DOHH2 (cell line): ENCODE measurements at regions not wholly inside any gene's neighbourhood (a gene's known extent, or its start where the extent isn't known, plus 50 kb on each side); places are given as distances from the start of the nearest gene placed in this dataset.

Experiments
- H3F3A ChIP-seq: fragments of 200-600 bp; sonication (generic), shearing (Covaris generic); 2 replicates; pipeline ENCODE4 v1.6.0; 2016; ENCODE audit warnings: antibody characterized with exemption, mild to moderate bottlenecking; ENCODE audit not compliant: control insufficient read depth, insufficient read depth
- H3K27ac ChIP-seq: fragments of 200-600 bp; sonication (generic); 2 replicates; pipeline ENCODE4 v1.5.1; 2014; ENCODE audit warnings: low read depth, mild to moderate bottlenecking, low read length, moderate library complexity
- H3K27me3 ChIP-seq: fragments of 200-600 bp; sonication (generic); 2 replicates; pipeline ENCODE4 v1.6.1; 2014; ENCODE audit warnings: mild to moderate bottlenecking, low read length, mixed read lengths; ENCODE audit not compliant: control insufficient read depth
- H3K36me3 ChIP-seq: fragments of 200-600 bp; sonication (generic); 2 replicates; pipeline ENCODE4 v1.6.1; 2014; ENCODE audit warnings: mild to moderate bottlenecking, low read length, moderate library complexity, mixed read lengths; ENCODE audit not compliant: control insufficient read depth
- H3K4me1 ChIP-seq: fragments of 200-600 bp; sonication (generic); 2 replicates; pipeline ENCODE4 v1.6.1; 2014; ENCODE audit warnings: mild to moderate bottlenecking, low read length, mixed read lengths; ENCODE audit not compliant: control insufficient read depth
- H3K4me2 ChIP-seq: fragments of 200-600 bp; sonication (generic); 2 replicates; pipeline ENCODE4 v1.6.0; 2014; ENCODE audit warnings: mild to moderate bottlenecking, low read length, moderate library complexity
- H3K4me3 ChIP-seq: fragments of 200-600 bp; sonication (generic); 2 replicates; pipeline ENCODE4 v1.5.1; 2014; ENCODE audit warnings: mild to moderate bottlenecking, low read length, mixed read lengths
- H3K79me2 ChIP-seq: fragments of 200-600 bp; sonication (generic); 2 replicates; pipeline ENCODE4 v1.6.1; 2014; ENCODE audit warnings: mild to moderate bottlenecking, low read length, mixed read lengths; ENCODE audit not compliant: control insufficient read depth
- H3K9me2 ChIP-seq: fragments of 200-600 bp; sonication (generic); replicated peaks from 2 replicates; pipeline ENCODE4 v1.6.1; 2014; ENCODE audit warnings: mild to moderate bottlenecking, low read length, mixed read lengths; ENCODE audit not compliant: control insufficient read depth
- H3K9me3 ChIP-seq: fragments of 200-600 bp; sonication (generic); 2 replicates; pipeline ENCODE4 v1.6.1; 2014; ENCODE audit warnings: antibody characterized with exemption, low read length, mixed read lengths; ENCODE audit not compliant: control insufficient read depth, insufficient read depth
- H4K20me1 ChIP-seq: fragments of 200-600 bp; sonication (generic); 2 replicates; pipeline ENCODE4 v1.6.0; 2014; ENCODE audit warnings: low read depth, mild to moderate bottlenecking, antibody characterized with exemption, low read length, moderate library complexity; ENCODE audit not compliant: control insufficient read depth, insufficient read depth
- CTCF ChIP-seq: fragments of 200-600 bp; sonication (generic); IDR thresholded peaks from one replicate; pipeline ENCODE4 v1.5.1; 2014; ENCODE audit warnings: antibody characterized with exemption, mild to moderate bottlenecking, low read depth, low read length; ENCODE audit not compliant: poor library complexity, severe bottlenecking
- EZH2phosphoT487 ChIP-seq: fragments of 200-600 bp; sonication (generic); IDR thresholded peaks from 2 replicates; pipeline ENCODE4 v1.6.1; 2017; ENCODE audit warnings: borderline replicate concordance, mild to moderate bottlenecking, antibody characterized with exemption, low read length, moderate library complexity, mixed read lengths

- no peak for TF ChIP-seq EZH2phosphoT487
- TF ChIP-seq CTCF, result no peak
- no peaks in the 10 kb centered on the region for H3K9me3 ChIP-seq
- H3K4me3 ChIP-seq, result no peak overlapping the region
- no peaks in the 10 kb centered on the region for H3K36me3 ChIP-seq
- peaks cover 16% of the 10 kb centered on the region for H3K27me3 ChIP-seq
- no peaks in the 10 kb centered on the region for H4K20me1 ChIP-seq
- no peaks in the 10 kb centered on the region for H3K4me1 ChIP-seq
- H3K79me2 ChIP-seq, result no peaks in the 10 kb centered on the region
- H3K4me2 ChIP-seq, result no peak overlapping the region
- H3K27ac ChIP-seq, result no peak overlapping the region
- no peaks in the 10 kb centered on the region for H3F3A ChIP-seq
- no peaks in the 10 kb centered on the region for H3K9me2 ChIP-seq
These were observed 218.7 kb downstream of the SNX10 start for GRCh38 chr7:26510231-26510957.

GRCh38 chr7:26511866-26512265 lies 220.2 kb downstream of the SNX10 start:
- Histone ChIP-seq H3F3A (no peaks in the 10 kb centered on the region), H4K20me1 (no peaks in the 10 kb centered on the region), H3K4me1 (no peaks in the 10 kb centered on the region), H3K4me2 (no peak overlapping the region), H3K27me3 (peaks cover 12% of the 10 kb centered on the region), H3K27ac (no peak overlapping the region), H3K9me2 (no peaks in the 10 kb centered on the region), H3K79me2 (no peaks in the 10 kb centered on the region), H3K9me3 (no peaks in the 10 kb centered on the region), H3K36me3 (no peaks in the 10 kb centered on the region), H3K4me3 (no peak overlapping the region)
- TF ChIP-seq EZH2phosphoT487 (no peak), CTCF (no peak)

GRCh38 chr7:26512737-26513136 lies 221.1 kb downstream of the SNX10 start:
- Histone ChIP-seq H3K27me3 (peaks cover 12% of the 10 kb centered on the region), H3K4me3 (no peak overlapping the region), H3K4me1 (no peaks in the 10 kb centered on the region), H3K79me2 (no peaks in the 10 kb centered on the region), H3K27ac (no peak overlapping the region), H3K9me2 (no peaks in the 10 kb centered on the region), H3K4me2 (no peak overlapping the region), H3K9me3 (no peaks in the 10 kb centered on the region), H4K20me1 (no peaks in the 10 kb centered on the region), H3F3A (no peaks in the 10 kb centered on the region), H3K36me3 (no peaks in the 10 kb centered on the region)
- TF ChIP-seq EZH2phosphoT487 (no peak), CTCF (no peak)
